Left renal pelvis (tissue), 4 donors: ENCODE measurements at regions not wholly inside any gene's neighbourhood (a gene's known extent, or its start where the extent isn't known, plus 50 kb on each side); places are given as distances from the start of the nearest gene placed in this dataset.
A peak's percentile ranks its signal among the peaks of the same experiment; 100 is the strongest.

ENCODE experiments used
- DNase-seq, 4 donors: peaks; one replicate each; pipeline ENCODE4 v3.0.0-alpha.2; 2013; ENCODE audit warnings: low read depth in 4 of 4, low spot score in 3 of 4

GRCh38 chr5:167530548-167530947, 760.9 kb upstream of the WWC1 start:
- no peak for DNase-seq

- DNase-seq: no peak
These were observed 757.3 kb upstream of the WWC1 start for GRCh38 chr5:167533814-167534795.

GRCh38 chr5:167539747-167540146, 751.7 kb upstream of the WWC1 start:
- no peak for DNase-seq

- no peak for DNase-seq
These were observed 745.2 kb upstream of the WWC1 start for GRCh38 chr5:167546270-167546669.

GRCh38 chr5:167552356-167552755, 739.1 kb upstream of the WWC1 start:
- DNase-seq: no peak

- no peak for DNase-seq
These were observed 737.9 kb upstream of the WWC1 start for GRCh38 chr5:167553511-167553910.

GRCh38 chr5:167554564-167555290, 736.7 kb upstream of the WWC1 start:
- DNase-seq: no peak

GRCh38 chr5:167555565-167556166, 735.8 kb upstream of the WWC1 start:
- no peak for DNase-seq

GRCh38 chr5:167557359-167557758, 734.1 kb upstream of the WWC1 start:
- no peak for DNase-seq

- no peak for DNase-seq
These were observed 729.6 kb upstream of the WWC1 start for GRCh38 chr5:167561796-167562195.

- no peak for DNase-seq
These were observed 727.2 kb upstream of the WWC1 start for GRCh38 chr5:167564275-167564674.

GRCh38 chr5:167565189-167565954, 726.1 kb upstream of the WWC1 start:
- DNase-seq: no peak

GRCh38 chr5:167570431-167570830, 721.0 kb upstream of the WWC1 start:
- DNase-seq: no peak

- no peak for DNase-seq
These were observed 719.6 kb upstream of the WWC1 start for GRCh38 chr5:167571824-167572223.

- peak; percentile 37 to 52 (median 48) for DNase-seq
These were observed 717.9 kb upstream of the WWC1 start for GRCh38 chr5:167573370-167574127.

- DNase-seq: no peak
These were observed 717.0 kb upstream of the WWC1 start for GRCh38 chr5:167574464-167574863.

GRCh38 chr5:167575330-167575729, 716.1 kb upstream of the WWC1 start:
- no peak for DNase-seq

- DNase-seq: no peak
These were observed 715.3 kb upstream of the WWC1 start for GRCh38 chr5:167576126-167576525.

- DNase-seq: no peak
These were observed 714.5 kb upstream of the WWC1 start for GRCh38 chr5:167576897-167577296.

GRCh38 chr5:167577616-167578015, 713.8 kb upstream of the WWC1 start:
- no peak for DNase-seq
